Suprapubic skin (tissue), 4 donors: ENCODE measurements at regions not wholly inside any gene's neighbourhood (a gene's known extent, or its start where the extent isn't known, plus 50 kb on each side); places are given as distances from the start of the nearest gene placed in this dataset.

ENCODE experiments used
- DNase-seq, 2 donors: peaks; one replicate each; pipeline ENCODE4 v3.0.0-alpha.2; 2019; ENCODE audit warnings: low spot score in 2 of 2
- H3K27ac ChIP-seq: fragments of 200-600 bp; sonication (generic); one replicate; pipeline ENCODE4 v1.5.1; 2019
- H3K27me3 ChIP-seq: fragments of 200-600 bp; sonication (generic); one replicate; pipeline ENCODE4 v1.5.1; 2019
- H3K36me3 ChIP-seq: fragments of 200-600 bp; sonication (generic); one replicate; pipeline ENCODE4 v1.5.1; 2019
- H3K4me1 ChIP-seq: fragments of 200-600 bp; sonication (generic); one replicate; pipeline ENCODE4 v1.5.1; 2019
- H3K4me3 ChIP-seq: fragments of 200-600 bp; sonication (generic); one replicate; pipeline ENCODE4 v1.5.1; 2019; ENCODE audit warnings: mild to moderate bottlenecking
- H3K9me3 ChIP-seq: fragments of 200-600 bp; sonication (generic); one replicate; pipeline ENCODE4 v1.5.1; 2019
- CTCF ChIP-seq, 2 donors: fragments of 200-600 bp in 1 of 2; fragments of 450-650 bp in 1 of 2; sonication (generic) in 1 of 2; IDR thresholded peaks; one replicate each; pipeline ENCODE4 v1.5.1; 2016 to 2019; ENCODE audit warnings: antibody characterized with exemption in 2 of 2, mild to moderate bottlenecking in 1 of 2, moderate library complexity in 1 of 2
- EP300 ChIP-seq: sonication (generic); formaldehyde crosslinking; IDR thresholded peaks from one replicate; pipeline ENCODE4 v1.6.1; 2017; ENCODE audit warnings: antibody characterized with exemption
- POLR2A ChIP-seq, 2 donors: fragments of 450-650 bp; IDR thresholded peaks; one replicate each; pipeline ENCODE4 v1.6.1; 2017; ENCODE audit warnings: antibody characterized with exemption in 2 of 2, mild to moderate bottlenecking in 2 of 2, moderate library complexity in 2 of 2
- POLR2AphosphoS5 ChIP-seq, 3 donors: sonication (generic); formaldehyde crosslinking; IDR thresholded peaks; one replicate each; pipeline ENCODE4 v1.6.1; 2017; ENCODE audit warnings: antibody characterized with exemption in 3 of 3
- WGBS: methylation state at CpG from one replicate; pipeline ENCODE4 v1.1.5; 2018; 5-methylcytosine and 5-hydroxymethylcytosine counted together

DNA sequence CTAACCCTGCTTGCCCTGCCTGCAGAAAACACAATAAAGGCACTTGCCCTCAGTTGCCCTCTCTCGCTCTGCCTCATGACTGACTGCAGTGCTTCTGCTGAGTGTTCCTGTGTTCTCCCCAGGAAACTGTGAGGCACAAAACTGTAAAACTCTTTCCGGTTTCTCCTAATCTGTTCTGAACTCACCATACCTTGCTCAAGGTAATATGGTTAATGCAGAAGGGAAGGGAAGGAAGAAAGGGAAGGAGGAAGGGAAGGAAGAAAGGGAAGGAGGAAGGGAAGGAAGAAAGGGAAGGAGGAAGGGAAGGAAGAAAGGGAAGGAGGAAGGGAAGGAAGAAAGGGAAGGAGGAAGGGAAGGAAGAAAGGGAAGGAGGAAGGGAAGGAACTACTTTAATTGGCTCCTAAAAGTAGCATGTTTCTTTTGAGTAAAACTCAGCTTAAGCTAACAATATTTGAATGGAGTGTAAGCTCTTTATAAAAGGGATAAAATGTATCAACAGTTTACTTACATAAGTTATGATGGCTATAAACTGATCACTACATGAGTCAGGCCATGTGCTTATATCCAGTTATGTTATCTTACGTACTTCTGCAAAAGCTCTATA is 334.0 kb upstream of the CLEC14A start:
- H3K9me3 ChIP-seq: no peaks in the 10 kb centered on the region
- no peak for TF ChIP-seq POLR2AphosphoS5 (IDR thresholded peaks at IDR 0.05)
- no peak for TF ChIP-seq EP300
- TF ChIP-seq POLR2A (IDR thresholded peaks at IDR 0.05): no peak
- no peak for TF ChIP-seq CTCF (IDR thresholded peaks at IDR 0.05)
- H3K27ac ChIP-seq: no peak overlapping the region
- H3K27me3 ChIP-seq: no peaks in the 10 kb centered on the region
- H3K4me1 ChIP-seq: no peaks in the 10 kb centered on the region
- H3K36me3 ChIP-seq: no peaks in the 10 kb centered on the region
- H3K4me3 ChIP-seq: no peak overlapping the region
- DNase-seq: no peak
- WGBS: 91% methylated on average over 3 of the region's 3 CpGs

- H3K4me1 ChIP-seq: no peaks in the 10 kb centered on the region
- no peaks in the 10 kb centered on the region for H3K27me3 ChIP-seq
- H3K36me3 ChIP-seq: no peaks in the 10 kb centered on the region
- 87% methylated on average over 1 of the region's 1 CpG for WGBS
- H3K9me3 ChIP-seq: no peaks in the 10 kb centered on the region
- H3K27ac ChIP-seq: no peak overlapping the region
- TF ChIP-seq POLR2A (IDR thresholded peaks at IDR 0.05) (no peak), POLR2AphosphoS5 (IDR thresholded peaks at IDR 0.05) (no peak), CTCF (IDR thresholded peaks at IDR 0.05) (no peak), EP300 (no peak)
- no peak overlapping the region for H3K4me3 ChIP-seq
- no peak for DNase-seq
Observed at GRCh38 chr14:38583471-38583870, 327.6 kb upstream of the CLEC14A start.

GRCh38 chr14:38578278-38578681 is 322.4 kb upstream of the CLEC14A start:
- no peaks in the 10 kb centered on the region for H3K36me3 ChIP-seq
- no peaks in the 10 kb centered on the region for H3K27me3 ChIP-seq
- TF ChIP-seq POLR2AphosphoS5 (IDR thresholded peaks at IDR 0.05) (no peak), POLR2A (IDR thresholded peaks at IDR 0.05) (no peak), EP300 (no peak), CTCF (IDR thresholded peaks at IDR 0.05) (no peak)
- no peaks in the 10 kb centered on the region for H3K9me3 ChIP-seq
- no peak for DNase-seq
- 87% methylated on average over 4 of the region's 4 CpGs for WGBS
- H3K4me1 ChIP-seq: no peaks in the 10 kb centered on the region
- no peak overlapping the region for H3K27ac ChIP-seq
- H3K4me3 ChIP-seq: no peak overlapping the region

DNA sequence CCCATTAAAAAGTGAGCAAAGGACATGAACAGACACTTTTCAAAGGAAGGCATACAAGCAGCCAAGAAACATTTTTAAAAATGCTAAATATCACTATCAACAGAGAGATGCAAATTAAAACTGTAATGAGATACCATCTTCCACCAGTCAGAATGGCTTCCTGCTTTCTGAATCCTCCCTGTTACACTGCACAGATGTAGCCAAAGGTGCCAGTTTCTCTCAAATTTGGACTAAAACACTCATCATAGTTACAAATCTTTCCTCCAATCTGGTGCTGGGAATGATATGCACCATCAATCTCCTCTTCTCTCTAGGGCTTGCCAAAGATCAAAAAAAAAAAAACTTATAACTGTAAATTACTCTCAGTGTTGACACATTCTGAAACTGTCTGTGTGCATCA is 311.8 kb upstream of the CLEC14A start:
- Histone ChIP-seq H3K36me3 (no peaks in the 10 kb centered on the region), H3K4me1 (no peaks in the 10 kb centered on the region), H3K27ac (no peak overlapping the region), H3K9me3 (no peaks in the 10 kb centered on the region), H3K4me3 (no peak overlapping the region), H3K27me3 (no peaks in the 10 kb centered on the region)
- no peak for DNase-seq
- TF ChIP-seq POLR2AphosphoS5 (IDR thresholded peaks at IDR 0.05) (no peak), CTCF (IDR thresholded peaks at IDR 0.05) (no peak), EP300 (no peak), POLR2A (IDR thresholded peaks at IDR 0.05) (no peak)

- Histone ChIP-seq H3K4me1 (no peaks in the 10 kb centered on the region), H3K4me3 (no peak overlapping the region), H3K36me3 (no peaks in the 10 kb centered on the region), H3K9me3 (peaks cover 7% of the 10 kb centered on the region), H3K27me3 (no peaks in the 10 kb centered on the region), H3K27ac (no peak overlapping the region)
- no peak for DNase-seq
- no peak for TF ChIP-seq EP300
- no peak for TF ChIP-seq POLR2A (IDR thresholded peaks at IDR 0.05)
- TF ChIP-seq POLR2AphosphoS5 (IDR thresholded peaks at IDR 0.05): no peak
- no peak for TF ChIP-seq CTCF (IDR thresholded peaks at IDR 0.05)
Observed at GRCh38 chr14:38561657-38562056, 305.8 kb upstream of the CLEC14A start.
